DND-41 (cell line): ENCODE measurements at regions not wholly inside any gene's neighbourhood (a gene's known extent, or its start where the extent isn't known, plus 50 kb on each side); places are given as distances from the start of the nearest gene placed in this dataset.

ENCODE experiments used
- ATAC-seq: fragments of 200-7000 bp; cut with Tn5 transposase; 3 replicates; pipeline ENCODE4 v1.9.1; 2021; ENCODE audit warnings: low read depth; ENCODE audit not compliant: insufficient read depth
- DNase-seq: peaks from one replicate; pipeline ENCODE4 v3.0.0-alpha.2; 2020
- H2AFZ ChIP-seq: 2 replicates; pipeline ENCODE4 v1.6.0; 2012; ENCODE audit warnings: low read depth, low read length
- H3K27ac ChIP-seq: 2 replicates; pipeline ENCODE4 v1.5.1; 2012; ENCODE audit warnings: low read length, inconsistent platforms
- H3K27me3 ChIP-seq: fragments of 200-600 bp; sonication (generic); 2 replicates; pipeline ENCODE4 v1.6.0; 2012; ENCODE audit warnings: low read length, mild to moderate bottlenecking, inconsistent platforms; ENCODE audit not compliant: insufficient read depth, poor library complexity
- H3K36me3 ChIP-seq: 2 replicates; pipeline ENCODE4 v1.5.1; 2012; ENCODE audit warnings: low read length, inconsistent platforms; ENCODE audit not compliant: insufficient read depth
- H3K4me1 ChIP-seq: 2 replicates; pipeline ENCODE4 v1.5.1; 2012; ENCODE audit warnings: mild to moderate bottlenecking, low read length; ENCODE audit not compliant: insufficient read depth
- H3K4me2 ChIP-seq: 2 replicates; pipeline ENCODE4 v1.6.0; 2012; ENCODE audit warnings: mild to moderate bottlenecking, moderate library complexity, low read length, inconsistent platforms; ENCODE audit not compliant: insufficient read depth
- H3K4me3 ChIP-seq, 2 experiments: fragments of 200-600 bp in 1 of 2; shearing (Covaris generic) in 1 of 2; 2 replicates each; pipeline ENCODE4 v1.5.1; 2012 to 2016; ENCODE audit warnings: inconsistent platforms in 2 of 2, low read length in 2 of 2, mild to moderate bottlenecking in 2 of 2, low read depth in 1 of 2, moderate library complexity in 1 of 2
- H3K79me2 ChIP-seq: 2 replicates; pipeline ENCODE4 v1.6.0; 2012; ENCODE audit warnings: low read length, inconsistent platforms; ENCODE audit not compliant: insufficient read depth
- H3K9ac ChIP-seq: 2 replicates; pipeline ENCODE4 v1.6.0; 2012; ENCODE audit warnings: low read depth, mild to moderate bottlenecking, inconsistent platforms, low read length, moderate library complexity
- H3K9me3 ChIP-seq: 2 replicates; pipeline ENCODE4 v1.5.1; 2012; ENCODE audit warnings: low read length, moderate library complexity, mild to moderate bottlenecking, inconsistent platforms; ENCODE audit not compliant: insufficient read depth, severe bottlenecking
- H4K20me1 ChIP-seq: 2 replicates; pipeline ENCODE4 v1.6.0; 2012; ENCODE audit warnings: low read length; ENCODE audit not compliant: insufficient read depth
- CTCF ChIP-seq: IDR thresholded peaks from 2 replicates; pipeline ENCODE4 v1.5.1; 2012; ENCODE audit warnings: borderline replicate concordance, low read length, moderate library complexity, mild to moderate bottlenecking; ENCODE audit not compliant: poor library complexity, severe bottlenecking; ENCODE audit errors: extremely low read depth
- EZH2 ChIP-seq: IDR thresholded peaks from 3 replicates; pipeline ENCODE4 v1.6.1; 2012; ENCODE audit warnings: borderline replicate concordance, low read depth, mild to moderate bottlenecking, moderate library complexity, low read length, inconsistent platforms; ENCODE audit not compliant: severe bottlenecking

DNA sequence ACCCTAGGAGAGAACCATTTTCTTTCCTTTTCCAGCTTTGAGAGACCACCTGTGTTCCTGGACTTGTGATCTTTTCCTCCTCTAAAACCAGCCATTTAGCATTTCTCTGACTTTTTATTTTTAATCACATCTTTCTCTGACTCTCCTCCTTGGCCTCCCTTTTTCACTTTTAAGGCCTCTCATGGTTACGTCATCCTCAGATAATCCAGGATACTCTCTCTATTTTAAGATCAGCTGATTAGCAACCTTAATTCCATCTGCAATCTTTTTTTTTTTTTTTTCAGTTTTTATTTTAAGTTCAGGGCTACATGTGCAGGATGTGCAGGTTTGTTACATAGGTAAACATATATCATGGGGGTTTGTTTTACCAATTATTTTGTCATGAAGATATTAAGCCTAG lies 54.0 kb downstream of the RFPL4B start:
- no peaks in the 10 kb centered on the region for H3K36me3 ChIP-seq
- no peak overlapping the region for H3K4me2 ChIP-seq
- TF ChIP-seq EZH2 = no peak
- no peak overlapping the region for H3K27ac ChIP-seq
- no peaks in the 10 kb centered on the region for H3K27me3 ChIP-seq
- H3K9ac ChIP-seq = no peak overlapping the region
- no peak overlapping the region for H2AFZ ChIP-seq
- no peak for DNase-seq
- no peak overlapping the region for H3K4me3 ChIP-seq
- no peaks in the 10 kb centered on the region for H3K4me1 ChIP-seq
- no peaks in the 10 kb centered on the region for H3K79me2 ChIP-seq
- peaks cover 2% of the 10 kb centered on the region for H3K9me3 ChIP-seq
- no peaks in the 10 kb centered on the region for H4K20me1 ChIP-seq
- no peak for ATAC-seq

DNA sequence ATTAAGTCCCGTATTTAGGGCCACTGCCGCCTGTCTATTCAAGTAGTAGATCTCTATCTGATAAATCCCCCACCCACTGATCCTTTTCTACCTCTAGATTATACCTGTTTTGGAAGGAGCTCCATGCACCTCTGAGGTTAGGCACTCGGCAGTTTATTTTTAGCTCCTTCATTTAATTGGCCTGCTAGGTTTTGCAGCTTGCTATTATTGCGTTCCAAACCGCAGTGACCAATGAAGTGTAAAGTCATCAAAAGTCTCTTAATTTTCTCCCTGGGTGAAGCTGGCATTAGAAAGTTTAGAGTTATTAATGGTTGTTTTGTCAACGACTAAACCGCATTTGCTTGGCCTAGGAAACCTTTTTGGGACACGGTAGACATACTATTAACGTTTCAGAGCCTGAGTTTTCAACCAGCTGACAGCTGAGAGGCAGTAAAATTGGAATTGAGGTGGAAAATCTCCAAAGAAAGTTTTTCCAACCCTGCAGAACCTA lies 60.0 kb downstream of the RFPL4B start:
- no peaks in the 10 kb centered on the region for H3K9me3 ChIP-seq
- H3K79me2 ChIP-seq = no peaks in the 10 kb centered on the region
- ATAC-seq (no peak), DNase-seq (no peak)
- no peaks in the 10 kb centered on the region for H3K36me3 ChIP-seq
- no peak overlapping the region for H3K4me3 ChIP-seq
- no peak overlapping the region for H3K27ac ChIP-seq
- no peak overlapping the region for H3K4me2 ChIP-seq
- no peak overlapping the region for H3K9ac ChIP-seq
- peaks cover 3% of the 10 kb centered on the region for H3K27me3 ChIP-seq
- no peak for TF ChIP-seq EZH2
- no peak for TF ChIP-seq CTCF
- H3K4me1 ChIP-seq = no peaks in the 10 kb centered on the region
- H4K20me1 ChIP-seq = no peaks in the 10 kb centered on the region
- H2AFZ ChIP-seq = no peak overlapping the region

- H4K20me1 ChIP-seq = no peaks in the 10 kb centered on the region
- H3K27ac ChIP-seq = no peak overlapping the region
- H3K79me2 ChIP-seq = no peaks in the 10 kb centered on the region
These were observed 61.4 kb downstream of the RFPL4B start for GRCh38 chr6:112408522-112408921.

DNA sequence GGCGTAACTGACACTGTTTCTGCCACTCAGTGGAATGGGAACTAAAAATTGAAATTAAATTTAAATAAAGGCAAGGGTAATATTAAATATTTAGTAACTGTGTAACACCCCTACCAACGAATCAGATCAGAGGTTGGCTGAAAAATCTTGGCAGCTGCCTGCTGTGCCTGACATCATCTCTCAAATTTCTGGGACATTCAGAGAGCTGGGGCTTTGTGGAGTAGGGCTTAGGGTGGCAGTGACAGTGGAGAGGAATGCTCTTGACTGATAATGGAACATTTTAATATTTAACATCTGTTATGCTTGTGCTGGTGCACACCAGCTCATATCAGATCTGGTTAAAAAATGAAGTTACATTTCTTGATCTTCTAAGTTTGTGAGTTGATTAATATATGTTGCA lies 62.2 kb downstream of the RFPL4B start:
- Histone ChIP-seq H3K4me3 (no peak overlapping the region), H3K4me2 (no peak overlapping the region), H3K36me3 (no peaks in the 10 kb centered on the region), H3K27me3 (peaks cover 6% of the 10 kb centered on the region), H3K79me2 (no peaks in the 10 kb centered on the region), H3K9me3 (no peaks in the 10 kb centered on the region), H3K4me1 (no peaks in the 10 kb centered on the region), H3K27ac (no peak overlapping the region), H2AFZ (no peak overlapping the region), H3K9ac (no peak overlapping the region), H4K20me1 (no peaks in the 10 kb centered on the region)
- DNase-seq (no peak), ATAC-seq (no peak)
- TF ChIP-seq EZH2 (no peak), CTCF (no peak)

More at GRCh38 chr6:112408522-112408921, 61.4 kb downstream of the RFPL4B start:
- DNase-seq (no peak), ATAC-seq (no peak)
- Histone ChIP-seq H3K27me3 (peaks cover 3% of the 10 kb centered on the region), H3K4me2 (no peak overlapping the region), H3K36me3 (no peaks in the 10 kb centered on the region), H2AFZ (no peak overlapping the region), H3K9ac (no peak overlapping the region), H3K9me3 (no peaks in the 10 kb centered on the region), H3K4me3 (no peak overlapping the region), H3K4me1 (no peaks in the 10 kb centered on the region)
- TF ChIP-seq CTCF (no peak), EZH2 (no peak)
